ENCODE measurements at regions not wholly inside any gene's neighbourhood (a gene's known extent, or its start where the extent isn't known, plus 50 kb on each side); places are given as distances from the start of the nearest gene placed in this dataset.

DNA sequence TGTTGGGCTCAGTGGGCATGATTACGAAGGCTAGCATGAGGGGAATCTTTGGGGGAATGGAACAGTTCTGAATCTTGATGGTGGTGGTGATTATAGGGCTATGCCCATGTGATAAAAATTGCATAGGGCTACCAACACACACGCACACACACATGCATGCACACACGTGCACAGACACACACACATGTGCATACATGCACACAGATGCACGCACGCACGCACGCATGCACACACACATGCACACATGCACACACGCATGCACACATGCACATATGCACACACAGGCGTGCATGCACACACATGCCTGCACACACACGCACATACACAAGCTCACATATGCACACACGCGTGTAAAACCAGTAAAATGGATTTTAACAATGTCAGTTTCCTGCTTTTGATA is 85.9 kb downstream of the MUC16 start (continued):
- no peak for TF ChIP-seq CDX4 (CRISPR knock-in tag; IDR thresholded peaks at IDR 0.05; ENCODE audit: borderline replicate concordance)
- TF ChIP-seq NFE2L1 (CRISPR knock-in tag; IDR thresholded peaks at IDR 0.05) = no peak
- TF ChIP-seq FOXP1 (CRISPR knock-in tag; IDR thresholded peaks at IDR 0.05; ENCODE audit: borderline replicate concordance) = no peak
- no peak for TF ChIP-seq NFATC4 (CRISPR knock-in tag; IDR thresholded peaks at IDR 0.05)
- TF ChIP-seq ZNF219 (CRISPR knock-in tag; IDR thresholded peaks at IDR 0.05; ENCODE audit: borderline replicate concordance) = no peak
- TF ChIP-seq CREM (CRISPR knock-in tag; IDR thresholded peaks at IDR 0.05) = no peak
- TF ChIP-seq CREB1 (CRISPR knock-in tag; IDR thresholded peaks at IDR 0.05) = no peak
- no peak for TF ChIP-seq CTCF (IDR thresholded peaks at IDR 0.05)
- no peak for TF ChIP-seq RORB (CRISPR knock-in tag; IDR thresholded peaks at IDR 0.05)

- H3K4me1 Mint-ChIP-seq = no peaks in the 10 kb centered on the region
- ATAC-seq = no peak
- TF ChIP-seq, protein P1, sequence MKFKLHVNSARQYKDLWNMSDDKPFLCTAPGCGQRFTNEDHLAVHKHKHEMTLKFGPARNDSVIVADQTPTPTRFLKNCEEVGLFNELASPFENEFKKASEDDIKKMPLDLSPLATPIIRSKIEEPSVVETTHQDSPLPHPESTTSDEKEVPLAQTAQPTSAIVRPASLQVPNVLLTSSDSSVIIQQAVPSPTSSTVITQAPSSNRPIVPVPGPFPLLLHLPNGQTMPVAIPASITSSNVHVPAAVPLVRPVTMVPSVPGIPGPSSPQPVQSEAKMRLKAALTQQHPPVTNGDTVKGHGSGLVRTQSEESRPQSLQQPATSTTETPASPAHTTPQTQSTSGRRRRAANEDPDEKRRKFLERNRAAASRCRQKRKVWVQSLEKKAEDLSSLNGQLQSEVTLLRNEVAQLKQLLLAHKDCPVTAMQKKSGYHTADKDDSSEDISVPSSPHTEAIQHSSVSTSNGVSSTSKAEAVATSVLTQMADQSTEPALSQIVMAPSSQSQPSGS (CRISPR knock-in tag; IDR thresholded peaks at IDR 0.05; ENCODE audit: borderline replicate concordance, low read depth) = no peak
- TF ChIP-seq TP53 (CRISPR knock-in tag; IDR thresholded peaks at IDR 0.05) = no peak
- TF ChIP-seq TCF7 (CRISPR knock-in tag; IDR thresholded peaks at IDR 0.05; ENCODE audit: low read depth) = no peak
- TF ChIP-seq, protein P2, sequence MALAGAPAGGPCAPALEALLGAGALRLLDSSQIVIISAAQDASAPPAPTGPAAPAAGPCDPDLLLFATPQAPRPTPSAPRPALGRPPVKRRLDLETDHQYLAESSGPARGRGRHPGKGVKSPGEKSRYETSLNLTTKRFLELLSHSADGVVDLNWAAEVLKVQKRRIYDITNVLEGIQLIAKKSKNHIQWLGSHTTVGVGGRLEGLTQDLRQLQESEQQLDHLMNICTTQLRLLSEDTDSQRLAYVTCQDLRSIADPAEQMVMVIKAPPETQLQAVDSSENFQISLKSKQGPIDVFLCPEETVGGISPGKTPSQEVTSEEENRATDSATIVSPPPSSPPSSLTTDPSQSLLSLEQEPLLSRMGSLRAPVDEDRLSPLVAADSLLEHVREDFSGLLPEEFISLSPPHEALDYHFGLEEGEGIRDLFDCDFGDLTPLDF (CRISPR knock-in tag; IDR thresholded peaks at IDR 0.05) = no peak
- TF ChIP-seq CBFB (CRISPR knock-in tag; IDR thresholded peaks at IDR 0.05; ENCODE audit: low read depth) = no peak
- TF ChIP-seq E2F5 (CRISPR knock-in tag; IDR thresholded peaks at IDR 0.05) = no peak
- no peak for TF ChIP-seq RORB (CRISPR knock-in tag; IDR thresholded peaks at IDR 0.05)
- no peak for TF ChIP-seq CREB1 (CRISPR knock-in tag; IDR thresholded peaks at IDR 0.05)
- CTCF ChIA-PET = no interaction called here
- peaks cover 5% of the 10 kb centered on the region for H3K27me3 Mint-ChIP-seq (ENCODE audit: low read depth)
- H3K27ac Mint-ChIP-seq = no peak overlapping the region
- no peak overlapping the region for H3K4me3 Mint-ChIP-seq
- POLR2A ChIA-PET = no interaction called here
- no peak for DNase-seq (ENCODE audit: low spot score)
- peaks cover 76% of the 10 kb centered on the region for H3K9me3 Mint-ChIP-seq
- peaks cover 64% of the 10 kb centered on the region for H3K36me3 Mint-ChIP-seq
Observed at GRCh38 chr19:8926341-8926740, 83.9 kb downstream of the MUC16 start.

GRCh38 chr19:8935460-8935859 is 74.7 kb downstream of the MUC16 start:
- ATAC-seq (no peak), DNase-seq (ENCODE audit: low spot score) (no peak)
- Mint-ChIP-seq H3K27ac (no peak overlapping the region), H3K27me3 (ENCODE audit: low read depth) (peaks cover 36% of the 10 kb centered on the region), H3K4me3 (no peak overlapping the region), H3K36me3 (peaks cover 85% of the 10 kb centered on the region), H3K9me3 (peaks cover 90% of the 10 kb centered on the region), H3K4me1 (no peaks in the 10 kb centered on the region)
- CTCF ChIA-PET = no interaction called here
- POLR2A ChIA-PET = no interaction called here
- no peak for TF ChIP-seq ZNF281 (CRISPR knock-in tag; IDR thresholded peaks at IDR 0.05)
- no peak for TF ChIP-seq IRF2 (CRISPR knock-in tag; IDR thresholded peaks at IDR 0.05; ENCODE audit: borderline replicate concordance, low read depth)
- no peak for TF ChIP-seq MLX (CRISPR knock-in tag; IDR thresholded peaks at IDR 0.05)
- TF ChIP-seq GRHL2 (CRISPR knock-in tag; IDR thresholded peaks at IDR 0.05; ENCODE audit: insufficient replicate concordance, severe bottlenecking) = no peak
- TF ChIP-seq E2F5 (CRISPR knock-in tag; IDR thresholded peaks at IDR 0.05) = no peak
- TF ChIP-seq ZNF423 (CRISPR knock-in tag; IDR thresholded peaks at IDR 0.05) = no peak
- TF ChIP-seq ETV6 (CRISPR knock-in tag; IDR thresholded peaks at IDR 0.05) = no peak
